ENCODE measurements at regions not wholly inside any gene's neighbourhood (a gene's known extent, or its start where the extent isn't known, plus 50 kb on each side); places are given as distances from the start of the nearest gene placed in this dataset.

DNA sequence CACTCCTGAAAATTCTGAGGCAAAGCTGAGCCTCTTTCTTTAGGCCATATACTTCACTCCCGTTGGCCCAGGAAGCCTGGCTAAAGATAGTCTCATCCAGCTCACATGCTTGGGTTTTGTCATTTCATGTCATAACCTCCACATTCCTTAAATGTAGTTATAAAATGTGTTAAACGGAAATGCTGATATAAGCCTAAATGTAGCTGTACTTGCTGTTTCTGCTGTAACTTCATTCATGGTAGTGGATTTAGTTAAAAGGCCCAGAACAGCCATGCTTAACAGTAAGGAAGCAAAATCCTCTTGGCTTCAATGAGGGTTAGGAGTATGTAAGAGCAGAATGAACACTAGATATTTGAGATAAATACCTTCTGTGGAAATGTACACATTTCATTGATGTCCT is 135.8 kb upstream of the TMEM161B start:
- DNase-seq, result no peak
- H3K4me3 Mint-ChIP-seq, result no peak overlapping the region
- no peaks in the 10 kb centered on the region for H3K9me3 Mint-ChIP-seq
- no peaks in the 10 kb centered on the region for H3K36me3 Mint-ChIP-seq
- H3K4me1 Mint-ChIP-seq, result no peaks in the 10 kb centered on the region
- no peak for ATAC-seq (replicated peaks)
- H3K27ac Mint-ChIP-seq, result no peak overlapping the region
- H3K27me3 Mint-ChIP-seq, result peaks cover 0 to 11% of the 10 kb centered on the region in 2 donors

DNA sequence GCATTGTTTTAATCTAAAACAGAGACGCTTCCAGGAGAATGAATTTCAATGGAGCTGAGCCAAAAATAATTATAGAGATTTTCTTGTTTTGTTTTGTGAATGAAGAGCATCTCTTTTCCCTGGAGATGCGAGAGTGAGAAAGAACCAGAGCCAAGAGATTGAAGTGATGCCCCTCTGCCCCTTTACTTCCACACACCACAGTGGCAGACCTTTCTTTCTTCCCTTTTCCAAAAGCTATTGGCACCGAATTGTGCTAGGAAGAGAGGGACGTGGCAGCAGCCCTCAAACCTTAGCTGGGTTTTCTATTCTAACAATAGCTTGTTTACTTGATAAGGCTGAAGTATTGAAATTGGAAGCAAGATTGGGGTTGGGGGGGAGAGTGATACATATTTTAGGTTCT is 133.0 kb upstream of the TMEM161B start:
- Mint-ChIP-seq H3K36me3 (no peaks in the 10 kb centered on the region), H3K9me3 (no peaks in the 10 kb centered on the region), H3K4me3 (no peak overlapping the region), H3K27me3 (peaks cover 0 to 17% of the 10 kb centered on the region in 2 donors), H3K4me1 (no peaks in the 10 kb centered on the region), H3K27ac (no peak overlapping the region)
- ATAC-seq (replicated peaks) (no peak), DNase-seq (no peak)

DNA sequence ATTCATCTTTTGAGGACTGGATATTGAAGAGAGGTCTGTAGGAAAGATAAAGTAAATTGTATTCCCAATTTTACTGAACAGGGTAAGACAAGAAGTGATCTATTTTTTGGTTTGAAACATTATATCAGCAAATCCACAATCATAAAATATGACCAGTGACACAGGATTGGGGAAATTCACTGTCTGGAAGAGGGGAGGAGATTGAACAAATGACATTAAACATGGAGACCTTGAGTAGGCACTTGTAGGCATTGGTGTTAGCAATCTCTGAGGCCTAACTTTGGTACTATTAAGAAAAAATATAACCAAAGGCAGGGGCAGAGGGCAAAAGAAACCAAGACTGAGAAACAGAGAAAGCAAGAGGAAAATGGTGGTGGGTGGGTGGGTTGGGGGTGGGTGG is 132.6 kb upstream of the TMEM161B start:
- no peaks in the 10 kb centered on the region for H3K36me3 Mint-ChIP-seq
- peaks cover 4 to 22% of the 10 kb centered on the region in 2 donors for H3K27me3 Mint-ChIP-seq
- no peak overlapping the region for H3K4me3 Mint-ChIP-seq
- no peaks in the 10 kb centered on the region for H3K4me1 Mint-ChIP-seq
- no peak for DNase-seq
- no peaks in the 10 kb centered on the region for H3K9me3 Mint-ChIP-seq
- ATAC-seq (replicated peaks), result no peak
- no peak overlapping the region for H3K27ac Mint-ChIP-seq

DNA sequence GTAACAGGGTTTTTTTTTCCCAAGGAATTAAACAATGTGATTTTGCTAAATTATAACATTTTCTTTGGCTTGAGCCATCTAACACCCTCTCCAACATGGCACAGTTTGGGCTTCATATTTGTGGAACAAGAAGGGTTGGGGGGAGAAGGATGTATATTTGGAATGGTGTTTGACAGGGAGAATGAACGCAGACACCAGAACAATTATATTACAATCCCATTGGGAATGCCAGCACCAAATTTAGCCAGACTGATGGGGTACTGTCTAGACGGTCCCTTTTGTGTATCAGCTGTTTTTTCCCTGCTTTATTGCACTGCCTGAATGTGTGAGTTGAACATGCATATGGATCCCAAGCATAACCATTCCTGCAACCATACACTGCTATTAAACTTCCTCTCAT is 130.9 kb upstream of the TMEM161B start:
- Mint-ChIP-seq H3K36me3 (no peaks in the 10 kb centered on the region), H3K9me3 (no peaks in the 10 kb centered on the region), H3K4me3 (no peak overlapping the region), H3K27me3 (peaks cover 6 to 25% of the 10 kb centered on the region in 2 donors), H3K27ac (no peak overlapping the region), H3K4me1 (no peaks in the 10 kb centered on the region)
- DNase-seq (no peak), ATAC-seq (replicated peaks) (no peak)

DNA sequence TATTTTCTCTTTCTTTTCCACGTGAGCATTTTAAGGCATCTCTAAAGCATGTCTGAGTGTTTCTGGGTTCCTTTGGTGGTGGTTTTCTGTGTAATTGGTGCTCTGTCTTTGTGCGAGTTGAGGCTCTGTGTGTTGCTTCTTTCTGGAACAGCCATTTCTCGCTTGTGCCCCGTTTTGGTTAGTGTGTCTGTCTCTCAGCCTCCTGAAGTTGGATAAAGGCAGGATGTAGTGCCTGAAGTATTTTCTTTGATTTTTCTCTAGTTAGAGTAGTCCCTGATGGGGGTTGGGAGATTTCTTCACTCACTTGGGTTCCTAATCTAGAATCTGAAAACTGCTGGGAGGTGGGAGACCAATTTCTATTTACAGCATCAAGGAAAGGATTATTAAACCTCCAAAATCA is 129.7 kb upstream of the TMEM161B start:
- H3K4me3 Mint-ChIP-seq, result no peak overlapping the region
- H3K27me3 Mint-ChIP-seq, result peaks cover 6 to 25% of the 10 kb centered on the region in 2 donors
- no peaks in the 10 kb centered on the region for H3K4me1 Mint-ChIP-seq
- no peak for ATAC-seq (replicated peaks)
- DNase-seq, result no peak
- H3K27ac Mint-ChIP-seq, result no peak overlapping the region
- H3K36me3 Mint-ChIP-seq, result no peaks in the 10 kb centered on the region
- H3K9me3 Mint-ChIP-seq, result no peaks in the 10 kb centered on the region

DNA sequence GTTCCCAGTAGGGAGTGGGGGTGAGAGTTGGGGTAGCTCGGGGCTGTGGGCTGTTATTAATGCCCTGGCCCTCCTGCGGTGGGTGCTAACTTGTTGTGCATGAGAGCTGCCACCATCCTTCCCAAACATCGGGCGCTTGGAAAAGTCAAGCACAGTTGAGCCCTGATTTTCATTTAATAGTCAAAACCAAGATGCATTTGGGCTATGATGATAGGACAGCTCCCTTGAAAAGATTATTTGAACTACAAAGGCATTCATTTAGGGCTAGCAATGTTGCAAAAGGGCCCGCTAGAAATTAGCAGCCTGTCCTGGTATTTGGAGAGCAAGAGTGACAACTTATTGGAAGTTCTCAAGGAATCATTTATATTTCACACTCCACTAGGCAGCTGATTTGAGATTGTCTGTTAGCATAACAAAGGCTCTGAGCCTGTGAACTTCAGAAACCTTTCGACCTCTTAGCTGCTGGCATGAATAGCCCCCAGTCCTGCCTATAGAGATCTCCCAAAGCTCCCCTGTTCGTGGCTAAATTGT is 128.2 kb upstream of the TMEM161B start:
- no peak overlapping the region for H3K27ac Mint-ChIP-seq
- H3K4me3 Mint-ChIP-seq, result no peak overlapping the region
- ATAC-seq (replicated peaks), result no peak

DNA sequence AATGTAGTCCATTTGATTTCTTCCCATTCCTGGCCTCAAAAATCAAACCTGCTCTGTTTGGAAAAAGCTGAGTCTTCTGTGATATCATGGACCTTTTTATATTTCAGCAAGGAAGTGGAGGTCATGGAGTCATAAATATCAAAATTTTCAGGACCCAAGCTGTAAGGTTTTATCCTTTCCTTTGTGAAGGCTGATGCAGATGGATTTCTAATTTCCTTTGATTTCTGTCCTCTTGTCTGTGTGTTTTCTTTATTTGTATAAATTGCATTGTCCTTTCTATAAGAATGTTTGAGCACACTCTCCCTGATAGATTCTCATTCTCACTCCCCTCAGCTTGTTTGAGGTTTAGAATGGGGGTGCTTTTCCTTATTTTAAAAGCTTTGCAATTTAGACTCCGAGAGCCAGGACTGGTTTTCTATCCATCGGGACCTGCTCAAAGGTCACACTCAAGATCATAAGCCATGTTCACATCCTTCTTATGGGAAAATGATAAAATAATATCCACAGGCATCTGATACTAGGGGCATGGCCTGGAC is 127.4 kb upstream of the TMEM161B start:
- H3K27ac Mint-ChIP-seq, result no peak overlapping the region
- no peaks in the 10 kb centered on the region for H3K36me3 Mint-ChIP-seq
- ATAC-seq (replicated peaks) (no peak), DNase-seq (no peak)
- no peaks in the 10 kb centered on the region for H3K9me3 Mint-ChIP-seq
- H3K27me3 Mint-ChIP-seq, result peaks cover 6 to 20% of the 10 kb centered on the region in 2 donors
- H3K4me3 Mint-ChIP-seq, result no peak overlapping the region
- H3K4me1 Mint-ChIP-seq, result no peaks in the 10 kb centered on the region

More for the DNA sequence above, 128.2 kb upstream of the TMEM161B start:
- DNase-seq, result no peak
- no peaks in the 10 kb centered on the region for H3K9me3 Mint-ChIP-seq
- peaks cover 6 to 25% of the 10 kb centered on the region in 2 donors for H3K27me3 Mint-ChIP-seq
- H3K4me1 Mint-ChIP-seq, result no peaks in the 10 kb centered on the region
- H3K36me3 Mint-ChIP-seq, result no peaks in the 10 kb centered on the region

DNA sequence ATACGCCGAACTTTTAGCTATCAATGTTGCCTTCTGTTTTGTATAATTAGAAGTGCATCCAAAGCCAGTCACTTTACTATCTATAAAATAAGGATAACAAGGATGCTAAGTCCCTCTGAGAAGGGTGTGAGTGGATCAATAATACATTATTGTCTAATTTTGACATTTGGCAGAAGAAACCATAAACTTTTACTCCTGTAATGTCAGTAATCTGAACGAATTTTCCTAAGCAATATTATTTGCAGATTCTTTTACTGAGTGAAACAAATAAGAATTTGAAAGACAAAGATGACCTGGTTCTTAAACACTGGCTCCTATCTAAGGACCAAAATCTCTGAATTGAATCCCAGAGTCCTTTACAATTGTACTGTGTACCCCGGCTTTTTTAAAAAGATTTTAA is 126.6 kb upstream of the TMEM161B start:
- no peaks in the 10 kb centered on the region for H3K36me3 Mint-ChIP-seq
- H3K27ac Mint-ChIP-seq, result no peak overlapping the region
- no peak for ATAC-seq (replicated peaks)

DNA sequence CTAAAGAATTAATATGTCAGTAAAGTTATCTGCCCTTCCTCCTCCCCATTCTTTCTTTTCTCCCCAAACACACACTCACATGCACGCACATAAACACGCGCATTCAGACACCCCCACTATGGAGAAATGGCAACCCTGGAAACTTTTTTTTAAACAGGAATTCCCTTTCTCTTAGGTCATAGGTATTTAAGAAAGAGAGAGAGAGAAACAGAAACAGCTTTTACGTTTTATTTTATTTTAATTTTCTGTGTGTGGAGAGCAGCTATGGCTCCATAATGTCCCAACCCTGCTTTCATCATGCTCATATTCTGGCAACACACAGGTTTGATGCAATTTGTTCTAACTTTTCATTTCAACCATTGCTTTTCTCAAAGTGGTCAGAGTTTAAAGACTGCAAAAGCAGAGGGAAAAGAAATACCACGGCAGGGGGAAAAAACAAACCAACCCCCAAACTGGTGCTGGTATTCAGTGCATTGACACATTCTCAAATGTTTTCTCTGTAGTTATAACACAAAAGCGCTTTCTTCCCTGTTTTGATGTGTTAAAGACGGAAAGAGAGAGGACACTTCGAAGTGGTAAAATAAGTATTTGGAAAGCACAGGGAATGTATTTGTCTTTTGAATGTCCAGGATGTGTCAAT is 126.0 kb upstream of the TMEM161B start:
- no peaks in the 10 kb centered on the region for H3K9me3 Mint-ChIP-seq
- H3K4me1 Mint-ChIP-seq, result no peaks in the 10 kb centered on the region
- H3K27ac Mint-ChIP-seq, result no peak overlapping the region
- ATAC-seq (replicated peaks), result no peak
- H3K36me3 Mint-ChIP-seq, result no peaks in the 10 kb centered on the region
- DNase-seq, result no peak
- peaks cover 7 to 20% of the 10 kb centered on the region in 2 donors for H3K27me3 Mint-ChIP-seq
- no peak overlapping the region for H3K4me3 Mint-ChIP-seq

More for the DNA sequence above, 126.6 kb upstream of the TMEM161B start:
- no peaks in the 10 kb centered on the region for H3K9me3 Mint-ChIP-seq
- no peak for DNase-seq
- peaks cover 6 to 20% of the 10 kb centered on the region in 2 donors for H3K27me3 Mint-ChIP-seq
- H3K4me1 Mint-ChIP-seq, result no peaks in the 10 kb centered on the region
- H3K4me3 Mint-ChIP-seq, result no peak overlapping the region

DNA sequence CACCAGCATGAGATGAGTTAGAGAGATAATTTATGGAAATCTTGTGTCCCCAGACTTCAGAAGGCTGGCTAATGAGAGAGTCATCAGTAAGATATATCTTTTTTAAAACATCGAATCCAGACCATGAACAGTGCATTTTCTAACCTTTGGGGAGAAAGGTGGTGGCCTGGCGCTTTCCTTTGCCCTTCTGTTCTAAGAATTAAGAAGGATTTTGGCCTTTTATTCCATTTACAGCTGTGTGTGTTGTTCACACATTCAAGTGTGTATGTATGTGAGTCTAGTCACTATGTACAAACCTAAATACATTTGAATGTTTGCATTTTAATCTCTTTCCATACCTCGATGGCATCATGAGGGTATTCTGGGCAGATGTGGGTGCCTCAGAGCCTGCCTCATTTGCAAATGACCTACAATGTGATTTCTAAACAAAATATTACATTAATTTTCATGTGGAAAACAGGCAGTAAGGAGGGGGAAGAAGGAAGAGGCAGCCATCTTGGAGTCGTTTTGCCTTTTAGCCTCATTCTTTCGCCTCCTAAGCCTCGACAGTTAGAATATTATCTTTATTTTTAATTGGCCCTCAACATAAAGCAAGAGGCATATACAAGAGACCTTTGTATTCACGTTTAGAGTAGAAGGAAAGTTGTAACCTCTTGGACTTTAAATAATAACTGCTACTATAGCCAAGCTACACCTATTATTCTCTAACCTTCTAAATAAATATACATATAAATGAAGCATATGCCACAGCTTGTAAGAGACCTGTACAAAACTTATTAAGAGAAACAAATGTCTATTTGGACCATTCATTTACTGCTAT is 125.3 kb upstream of the TMEM161B start:
- Mint-ChIP-seq H3K9me3 (no peaks in the 10 kb centered on the region), H3K4me3 (no peak overlapping the region), H3K27ac (no peak overlapping the region), H3K36me3 (no peaks in the 10 kb centered on the region), H3K27me3 (peaks cover 10 to 27% of the 10 kb centered on the region in 2 donors), H3K4me1 (no peaks in the 10 kb centered on the region)
- ATAC-seq (replicated peaks), result no peak
- DNase-seq, result no peak

DNA sequence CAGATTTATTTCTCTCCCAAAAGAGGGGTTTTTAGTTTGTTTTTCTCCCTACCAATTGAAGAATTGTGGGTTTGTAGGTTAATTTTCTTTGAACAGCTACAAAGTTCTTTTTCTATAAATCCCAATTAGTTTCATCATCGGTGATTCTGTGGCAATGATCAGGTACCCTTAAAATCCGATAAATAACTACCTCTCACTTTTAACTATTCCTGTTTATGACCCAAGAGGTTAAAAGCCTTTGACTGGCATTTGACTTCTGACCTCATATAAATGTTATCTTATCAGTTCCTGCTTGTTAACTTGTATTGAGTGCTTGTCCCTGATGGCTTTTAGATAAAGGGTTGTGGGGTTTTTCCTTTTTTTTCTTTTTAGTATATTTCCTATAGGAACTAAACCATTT is 124.4 kb upstream of the TMEM161B start:
- Mint-ChIP-seq H3K4me1 (no peaks in the 10 kb centered on the region), H3K27ac (no peak overlapping the region), H3K36me3 (no peaks in the 10 kb centered on the region), H3K4me3 (no peak overlapping the region), H3K9me3 (no peaks in the 10 kb centered on the region), H3K27me3 (peaks cover 15 to 29% of the 10 kb centered on the region in 2 donors)
- ATAC-seq (replicated peaks) (no peak), DNase-seq (no peak)

DNA sequence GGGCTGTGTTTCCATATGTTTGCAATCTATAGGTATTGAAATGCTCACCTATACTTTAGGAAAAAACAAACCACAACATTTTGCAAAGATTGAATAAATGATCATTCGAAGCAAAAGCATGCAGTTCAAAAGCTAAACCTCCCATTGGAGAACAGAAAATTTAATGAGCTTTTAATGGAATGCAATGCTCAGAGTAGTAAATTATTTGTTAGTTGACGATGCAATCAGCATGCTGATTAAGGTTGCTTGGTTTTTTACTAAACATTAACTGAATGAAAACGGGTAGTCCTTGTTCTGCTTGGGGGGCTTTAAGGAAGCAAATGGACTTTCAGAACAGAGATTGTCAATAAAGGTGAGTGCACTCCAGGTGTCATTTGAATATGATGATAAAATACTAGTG is 123.3 kb upstream of the TMEM161B start:
- DNase-seq, result no peak
- Mint-ChIP-seq H3K27ac (no peak overlapping the region), H3K9me3 (no peaks in the 10 kb centered on the region)

DNA sequence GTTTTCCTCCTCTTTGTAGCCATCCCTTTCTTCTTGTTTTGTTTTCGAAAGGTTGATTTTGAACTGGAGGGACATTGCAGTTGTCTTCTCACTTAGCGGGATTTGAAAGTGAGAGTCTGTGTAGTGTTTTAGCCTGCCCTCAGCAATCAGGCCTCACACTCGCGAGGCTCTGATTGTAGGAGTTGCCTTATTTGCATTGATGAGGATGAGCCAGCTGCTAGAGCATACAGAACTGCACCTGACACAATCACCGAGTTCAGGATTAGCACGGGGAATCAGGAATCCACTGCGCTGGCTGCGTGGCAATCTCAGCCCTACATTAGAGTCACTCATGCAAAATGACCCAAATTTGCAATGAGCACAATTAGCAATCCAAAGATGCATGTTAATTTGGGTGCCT is 122.5 kb upstream of the TMEM161B start:
- peaks cover 14 to 17% of the 10 kb centered on the region in 2 donors for H3K27me3 Mint-ChIP-seq
- no peaks in the 10 kb centered on the region for H3K9me3 Mint-ChIP-seq
- H3K27ac Mint-ChIP-seq, result no peak overlapping the region
- no peak for ATAC-seq (replicated peaks)
- H3K4me3 Mint-ChIP-seq, result no peak overlapping the region
- DNase-seq, result no peak
- H3K4me1 Mint-ChIP-seq, result no peaks in the 10 kb centered on the region
- H3K36me3 Mint-ChIP-seq, result no peaks in the 10 kb centered on the region

More for the DNA sequence above, 123.3 kb upstream of the TMEM161B start:
- Mint-ChIP-seq H3K4me3 (no peak overlapping the region), H3K4me1 (no peaks in the 10 kb centered on the region), H3K27me3 (peaks cover 19 to 22% of the 10 kb centered on the region in 2 donors), H3K36me3 (no peaks in the 10 kb centered on the region)
- ATAC-seq (replicated peaks), result no peak

DNA sequence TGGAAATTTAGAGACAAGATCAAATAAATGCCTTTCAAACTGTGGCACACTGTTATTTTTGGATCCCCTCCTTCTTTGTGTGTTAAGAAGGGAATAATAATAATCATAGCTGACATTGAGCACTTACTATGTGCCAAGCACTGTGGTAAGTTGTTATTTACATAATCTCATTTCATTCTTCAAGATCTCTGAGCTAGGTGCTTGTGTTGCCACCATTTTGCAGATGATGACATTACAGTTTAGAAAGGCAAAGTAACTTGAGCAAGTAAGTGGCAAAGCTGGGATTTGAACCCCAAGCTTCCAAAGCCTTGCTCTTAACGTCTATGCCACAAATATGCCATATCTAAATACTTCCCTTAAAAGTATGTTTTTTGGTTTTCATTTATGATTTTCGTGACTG is 121.8 kb upstream of the TMEM161B start:
- Mint-ChIP-seq H3K36me3 (no peaks in the 10 kb centered on the region), H3K27ac (no peak overlapping the region), H3K4me3 (no peak overlapping the region), H3K4me1 (no peaks in the 10 kb centered on the region), H3K27me3 (peaks cover 15 to 16% of the 10 kb centered on the region in 2 donors), H3K9me3 (no peaks in the 10 kb centered on the region)
- no peak for DNase-seq
- no peak for ATAC-seq (replicated peaks)

DNA sequence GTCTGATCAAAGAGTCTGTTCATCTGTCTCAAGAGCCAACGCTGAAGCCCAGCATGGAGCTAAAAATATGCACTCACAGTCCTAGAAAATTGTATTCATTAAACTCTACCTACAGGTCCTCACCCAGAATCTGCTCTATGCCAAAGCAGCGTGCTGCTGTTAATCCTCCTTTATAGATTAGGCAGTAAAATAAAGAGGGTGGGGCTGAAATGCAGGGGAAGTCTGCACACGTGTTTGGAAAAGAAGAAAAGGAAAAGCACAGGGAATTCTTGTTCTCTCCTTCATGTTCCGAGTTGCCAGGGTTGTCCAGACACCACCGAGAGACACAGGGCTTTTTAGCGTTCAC is 121.4 kb upstream of the TMEM161B start:
- Mint-ChIP-seq H3K9me3 (no peaks in the 10 kb centered on the region), H3K27ac (no peak overlapping the region), H3K27me3 (peaks cover 15 to 17% of the 10 kb centered on the region in 2 donors), H3K36me3 (no peaks in the 10 kb centered on the region), H3K4me1 (no peaks in the 10 kb centered on the region), H3K4me3 (no peak overlapping the region)
- ATAC-seq (replicated peaks) (no peak), DNase-seq (no peak)
